PC-9 (cell line): ENCODE measurements at regions not wholly inside any gene's neighbourhood (a gene's known extent, or its start where the extent isn't known, plus 50 kb on each side); places are given as distances from the start of the nearest gene placed in this dataset.
"Not testable (repeated sequence)": the region's sequence is repeated elsewhere in the genome, so short reads cannot be mapped to it uniquely, and the experiment has no call there.

Source experiments
- BruUV-seq: library from RNA; stranded (reverse); fragments of 400-500 nt; replicated peaks from 2 replicates; lab custom pipeline; 2021; lab: Mats Ljungman, UMichigan
- CTCF ChIA-PET: fragments of 300-600 bp; sonication (Branson Sonifier 250); formaldehyde crosslinking; loops from one replicate; lab custom pipeline; 2022; ENCODE audit warnings: antibody characterized with exemption; lab: Charles Lee
- POLR2A ChIA-PET: fragments of 300-600 bp; sonication (Branson Sonifier 250); formaldehyde crosslinking; loops from one replicate; lab custom pipeline; 2022; ENCODE audit warnings: antibody characterized with exemption; ENCODE audit not compliant: unreplicated experiment; lab: Charles Lee
- DNase-seq, 2 experiments: peaks; one replicate each; pipeline versions ENCODE4 v3.0.0 to v3.0.0-alpha.2; 2015 to 2022; ENCODE audit warnings: mixed read lengths in 1 of 2
- H2AFZ ChIP-seq: fragments of 200-600 bp; sonication (generic); 2 replicates; pipeline ENCODE4 v1.8.1; 2017; ENCODE audit warnings: antibody characterized with exemption
- H3F3A ChIP-seq: fragments of 200-600 bp; sonication (generic); 2 replicates; pipeline ENCODE4 v1.8.1; 2017; ENCODE audit warnings: antibody characterized with exemption, mild to moderate bottlenecking, low read depth; ENCODE audit not compliant: insufficient read depth
- H3K27ac ChIP-seq: fragments of 200-600 bp; sonication (generic); 2 replicates; pipeline ENCODE4 v1.6.1; 2016; ENCODE audit warnings: mixed run types
- H3K27me3 ChIP-seq: fragments of 200-600 bp; sonication (generic); 2 replicates; pipeline ENCODE4 v1.6.1; 2016; ENCODE audit warnings: low read depth, mixed run types; ENCODE audit not compliant: insufficient read depth
- H3K36me3 ChIP-seq: fragments of 200-600 bp; sonication (generic); 2 replicates; pipeline ENCODE4 v1.6.1; 2016; ENCODE audit warnings: low read depth, mixed run types
- H3K4me1 ChIP-seq: fragments of 200-600 bp; sonication (generic); replicated peaks from 2 replicates; pipeline ENCODE4 v1.6.1; 2016; ENCODE audit warnings: mixed run types; ENCODE audit not compliant: insufficient read depth
- H3K4me2 ChIP-seq: fragments of 200-600 bp; sonication (generic); 2 replicates; pipeline ENCODE4 v1.6.1; 2017; ENCODE audit warnings: mixed run types
- H3K4me3 ChIP-seq: fragments of 200-600 bp; sonication (generic); 2 replicates; pipeline ENCODE4 v1.6.1; 2016; ENCODE audit warnings: mixed run types
- H3K79me2 ChIP-seq: fragments of 200-600 bp; sonication (generic); 2 replicates; pipeline ENCODE4 v1.6.1; 2017; ENCODE audit warnings: low read depth, mixed run types
- H3K9me2 ChIP-seq: fragments of 200-600 bp; sonication (generic); 2 replicates; pipeline ENCODE4 v1.8.1; 2017; ENCODE audit warnings: mild to moderate bottlenecking; ENCODE audit not compliant: insufficient read depth
- H3K9me3 ChIP-seq: fragments of 200-600 bp; sonication (generic); 2 replicates; pipeline ENCODE4 v1.8.1; 2016; ENCODE audit warnings: low read depth; ENCODE audit not compliant: insufficient read depth
- H4K20me1 ChIP-seq: fragments of 200-600 bp; sonication (generic); 2 replicates; pipeline ENCODE4 v1.8.1; 2017; ENCODE audit not compliant: insufficient read depth
- EZH2 ChIP-seq: fragments of 200-600 bp; sonication (generic); IDR thresholded peaks from 2 replicates; pipeline ENCODE4 v1.8.0; 2017; ENCODE audit warnings: antibody characterized with exemption, low read depth
- intact Hi-C: fragments of 100-400 bp; cut with micrococcal nuclease; formaldehyde crosslinking; loops from one replicate; pipeline ENCODE4 v1.10.0; 2022; ENCODE audit not compliant: unreplicated experiment
- TF ChIP-seq, protein P1 (sequence below): fragments of 200-600 bp; sonication (generic); conservative IDR thresholded peaks from 2 replicates; pipeline ENCODE4 v1.6.1; 2017; ENCODE audit warnings: mixed run types, antibody characterized with exemption, mild to moderate bottlenecking, moderate library complexity

DNA sequence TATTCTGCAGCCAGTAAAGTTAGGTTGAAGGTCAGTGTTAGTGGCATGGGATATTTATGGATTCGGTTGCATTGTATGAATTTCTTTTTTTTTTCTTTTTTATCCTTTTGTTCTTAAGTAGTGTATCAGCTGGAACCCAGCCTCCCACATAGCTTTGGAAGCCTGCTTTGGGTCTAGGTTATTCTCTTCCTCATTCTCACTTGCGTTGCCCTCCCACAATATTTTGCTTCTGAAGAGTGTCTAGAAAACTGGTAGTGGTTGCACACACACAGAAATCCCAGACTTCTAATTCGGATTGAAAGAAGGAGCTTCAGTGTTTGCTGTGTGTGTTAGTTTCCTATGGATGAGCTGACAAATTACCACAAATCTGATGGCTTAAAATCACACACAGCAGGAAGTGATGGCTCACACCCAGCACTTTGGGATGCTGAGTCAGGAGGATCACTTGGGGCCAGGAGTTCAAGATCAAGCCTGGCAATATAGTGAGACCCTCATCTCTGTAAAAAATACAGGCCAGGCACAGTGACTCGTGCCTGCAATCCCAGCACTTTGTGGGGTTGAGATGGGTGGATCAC is 104.8 kb downstream of the ARL4C start:
- no peak overlapping the region for H3K27ac ChIP-seq
- H3F3A ChIP-seq, result no peaks in the 10 kb centered on the region
- H2AFZ ChIP-seq, result no peak overlapping the region
- no peak for DNase-seq
- H3K4me2 ChIP-seq, result no peak overlapping the region
- ChIA-PET CTCF (no interaction called here), POLR2A (interaction anchor here (0.6 kb wide), 2 partner anchors 29 to 30 kb away, joined by 5 to 6 read pairs; no protein-coding TSS in a partner anchor)
- H3K36me3 ChIP-seq, result no peaks in the 10 kb centered on the region
- TF ChIP-seq, protein P1, sequence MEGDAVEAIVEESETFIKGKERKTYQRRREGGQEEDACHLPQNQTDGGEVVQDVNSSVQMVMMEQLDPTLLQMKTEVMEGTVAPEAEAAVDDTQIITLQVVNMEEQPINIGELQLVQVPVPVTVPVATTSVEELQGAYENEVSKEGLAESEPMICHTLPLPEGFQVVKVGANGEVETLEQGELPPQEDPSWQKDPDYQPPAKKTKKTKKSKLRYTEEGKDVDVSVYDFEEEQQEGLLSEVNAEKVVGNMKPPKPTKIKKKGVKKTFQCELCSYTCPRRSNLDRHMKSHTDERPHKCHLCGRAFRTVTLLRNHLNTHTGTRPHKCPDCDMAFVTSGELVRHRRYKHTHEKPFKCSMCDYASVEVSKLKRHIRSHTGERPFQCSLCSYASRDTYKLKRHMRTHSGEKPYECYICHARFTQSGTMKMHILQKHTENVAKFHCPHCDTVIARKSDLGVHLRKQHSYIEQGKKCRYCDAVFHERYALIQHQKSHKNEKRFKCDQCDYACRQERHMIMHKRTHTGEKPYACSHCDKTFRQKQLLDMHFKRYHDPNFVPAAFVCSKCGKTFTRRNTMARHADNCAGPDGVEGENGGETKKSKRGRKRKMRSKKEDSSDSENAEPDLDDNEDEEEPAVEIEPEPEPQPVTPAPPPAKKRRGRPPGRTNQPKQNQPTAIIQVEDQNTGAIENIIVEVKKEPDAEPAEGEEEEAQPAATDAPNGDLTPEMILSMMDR, result no peak
- no peak for TF ChIP-seq EZH2
- no peaks in the 10 kb centered on the region for H3K27me3 ChIP-seq
- intact Hi-C loops, result no loop called here
- H3K9me3 ChIP-seq, result no peaks in the 10 kb centered on the region
- no peaks in the 10 kb centered on the region for H3K9me2 ChIP-seq
- H3K4me3 ChIP-seq, result no peak overlapping the region
- H4K20me1 ChIP-seq, result no peaks in the 10 kb centered on the region
- H3K4me1 ChIP-seq, result no peaks in the 10 kb centered on the region
- no peaks in the 10 kb centered on the region for H3K79me2 ChIP-seq
- BruUV-seq, result no TSS peak

- CTCF ChIA-PET, result no interaction called here
- Histone ChIP-seq H4K20me1 (no peaks in the 10 kb centered on the region), H3K9me2 (no peaks in the 10 kb centered on the region), H3K9me3 (no peaks in the 10 kb centered on the region), H3K4me3 (no peak overlapping the region), H3K27me3 (no peaks in the 10 kb centered on the region), H3K4me1 (no peaks in the 10 kb centered on the region), H3K4me2 (no peak overlapping the region), H3K36me3 (no peaks in the 10 kb centered on the region), H3K27ac (no peak overlapping the region), H2AFZ (no peak overlapping the region), H3K79me2 (no peaks in the 10 kb centered on the region), H3F3A (no peaks in the 10 kb centered on the region)
- BruUV-seq, result no TSS peak
- POLR2A ChIA-PET, result no interaction called here
- intact Hi-C loops, result no loop called here
- TF ChIP-seq, protein P1, result no peak
- no peak for TF ChIP-seq EZH2
- DNase-seq, result no peak
Measured at GRCh38 chr2:234391625-234392024, 105.3 kb downstream of the ARL4C start.

DNA sequence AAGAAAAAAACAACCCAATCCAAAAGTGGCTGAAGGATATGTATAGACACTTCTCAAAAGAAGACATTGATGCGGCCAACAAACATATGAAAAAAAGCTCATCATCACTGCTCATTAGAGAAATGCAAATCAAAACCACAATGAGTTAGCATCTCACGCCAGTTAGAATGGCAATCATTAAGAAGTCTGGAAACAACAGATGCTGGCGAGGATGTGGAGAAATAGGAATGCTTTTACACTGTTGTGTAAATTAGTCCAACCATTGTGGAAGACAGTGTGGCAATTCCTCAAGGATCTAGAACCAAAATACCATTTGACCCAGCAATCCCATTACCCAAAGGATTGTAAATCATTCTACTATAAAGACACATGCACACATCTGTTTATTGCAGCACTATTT is 107.2 kb downstream of the ARL4C start:
- H3K27me3 ChIP-seq, H3K4me1 ChIP-seq, H3K36me3 ChIP-seq, intact Hi-C loops, H3K9me3 ChIP-seq, H4K20me1 ChIP-seq, H3K27ac ChIP-seq, H3K4me2 ChIP-seq, POLR2A ChIA-PET, BruUV-seq, H3K9me2 ChIP-seq, CTCF ChIA-PET, H3K79me2 ChIP-seq, H2AFZ ChIP-seq, DNase-seq, H3F3A ChIP-seq, H3K4me3 ChIP-seq: not testable (repeated sequence)

DNA sequence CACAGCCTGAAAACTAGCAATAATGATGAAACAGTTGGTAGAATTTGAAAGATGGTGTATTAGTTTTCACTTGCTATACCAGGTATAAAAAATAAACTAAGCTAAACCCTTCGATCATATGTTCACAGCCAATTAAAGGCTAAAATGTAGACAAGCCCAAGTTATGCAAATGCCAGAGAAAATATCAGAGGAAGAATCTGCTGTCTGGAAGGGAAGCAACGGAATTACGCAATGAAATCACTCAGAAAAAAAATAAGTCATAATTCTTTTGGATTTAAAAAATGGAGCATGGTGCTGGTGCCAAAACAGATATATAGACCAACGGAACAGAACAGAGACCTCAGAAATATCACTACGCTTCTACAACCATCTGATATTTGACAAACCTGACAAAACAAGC is 108.3 kb downstream of the ARL4C start:
- ChIA-PET POLR2A (no interaction called here), CTCF (no interaction called here)
- Histone ChIP-seq H3K4me1 (no peaks in the 10 kb centered on the region), H3K9me2 (no peaks in the 10 kb centered on the region), H2AFZ (no peak overlapping the region), H3F3A (no peaks in the 10 kb centered on the region), H3K27ac (no peak overlapping the region), H3K4me2 (no peak overlapping the region), H3K36me3 (no peaks in the 10 kb centered on the region), H3K27me3 (no peaks in the 10 kb centered on the region), H3K79me2 (no peaks in the 10 kb centered on the region), H3K4me3 (no peak overlapping the region), H3K9me3 (no peaks in the 10 kb centered on the region), H4K20me1 (no peaks in the 10 kb centered on the region)
- no peak for DNase-seq
- BruUV-seq, result no TSS peak
- intact Hi-C loops, result no loop called here
- no peak for TF ChIP-seq EZH2
